Endothelial cell of umbilical vein (primary cell): ENCODE measurements at regions not wholly inside any gene's neighbourhood (a gene's known extent, or its start where the extent isn't known, plus 50 kb on each side); places are given as distances from the start of the nearest gene placed in this dataset.

Source experiments
- BruUV-seq: library from RNA; stranded (reverse); fragments of 400-500 nt; replicated peaks from 2 replicates; lab custom pipeline; 2021; lab: Mats Ljungman, UMichigan
- CTCF ChIA-PET: fragments of 300-600, 350-600 bp; sonication (Branson Sonifier 250); formaldehyde crosslinking; loops from one replicate; lab custom pipeline; 2021; ENCODE audit warnings: antibody characterized with exemption, inconsistent platforms; lab: Charles Lee
- POLR2A ChIA-PET: fragments of 300-600, 350-600 bp; sonication (Branson Sonifier 250); formaldehyde crosslinking; loops from one replicate; lab custom pipeline; 2021; ENCODE audit warnings: antibody characterized with exemption, inconsistent platforms; lab: Charles Lee
- DNase-seq: peaks from one replicate; pipeline ENCODE4 v3.0.0-alpha.2; 2011; ENCODE audit warnings: low read depth, low spot score
- FAIRE-seq: peaks from 2 replicates; lab custom pipeline; 2011; peaks lifted over from hg19 to GRCh38; lab: Jason Lieb, UNC
- H2AFZ ChIP-seq: 2 replicates; pipeline ENCODE4 v1.6.0; 2012; ENCODE audit warnings: low read depth, low read length, control low read depth, inconsistent platforms
- H3K27ac ChIP-seq: 2 replicates; pipeline ENCODE4 v1.5.1; 2011; ENCODE audit warnings: low read depth, mild to moderate bottlenecking, control low read depth, low read length, moderate library complexity; ENCODE audit not compliant: insufficient read depth
- H3K27me3 ChIP-seq, 2 experiments: 2 replicates each; pipeline versions ENCODE4 v1.6.0 to v1.6.1; 2011; ENCODE audit warnings: low read length in 2 of 2, mixed read lengths in 1 of 2; ENCODE audit not compliant: control insufficient read depth in 2 of 2, insufficient read depth in 2 of 2
- H3K36me3 ChIP-seq, 2 experiments: 2 replicates in 1 of 2; 3 replicates in 1 of 2; pipeline ENCODE4 v1.5.1; 2011; ENCODE audit warnings: low read length in 2 of 2, mild to moderate bottlenecking in 1 of 2, moderate library complexity in 1 of 2; ENCODE audit not compliant: control insufficient read depth in 2 of 2, insufficient read depth in 2 of 2; ENCODE audit errors: extremely low read depth in 1 of 2
- H3K4me1 ChIP-seq: 3 replicates; pipeline ENCODE4 v1.5.1; 2011; ENCODE audit warnings: mild to moderate bottlenecking, low read length; ENCODE audit not compliant: control insufficient read depth, insufficient read depth; ENCODE audit errors: extremely low read depth
- H3K4me2 ChIP-seq: 2 replicates; pipeline ENCODE4 v1.6.1; 2011; ENCODE audit warnings: low read length, control low read depth, mixed read lengths; ENCODE audit not compliant: insufficient read depth
- H3K4me3 ChIP-seq, 3 experiments: fragments of 200-600 bp in 1 of 3; sonication (generic), shearing (Covaris generic) in 1 of 3; replicated peaks in 1 of 3; 2 replicates each; pipeline ENCODE4 v1.5.1; 2011 to 2016; ENCODE audit warnings: control low read depth in 3 of 3, low read length in 3 of 3, mild to moderate bottlenecking in 2 of 3, inconsistent platforms in 1 of 3, low read depth in 1 of 3, moderate library complexity in 1 of 3; ENCODE audit not compliant: insufficient read depth in 1 of 3
- H3K79me2 ChIP-seq: 2 replicates; pipeline ENCODE4 v1.6.0; 2012; ENCODE audit warnings: low read length, inconsistent platforms; ENCODE audit not compliant: control insufficient read depth, insufficient read depth
- H3K9ac ChIP-seq: replicated peaks from 2 replicates; pipeline ENCODE3; 2011; ENCODE audit warnings: low read length, control low read depth; ENCODE audit not compliant: insufficient read depth; ENCODE audit errors: extremely low read depth
- H3K9me1 ChIP-seq: replicated peaks from 3 replicates; pipeline ENCODE4 v1.6.0; 2011; ENCODE audit warnings: mild to moderate bottlenecking, low read length; ENCODE audit not compliant: control insufficient read depth, insufficient read depth; ENCODE audit errors: extremely low read depth
- H3K9me3 ChIP-seq: replicated peaks from 2 replicates; pipeline ENCODE4 v1.5.1; 2012; ENCODE audit warnings: low read length, inconsistent platforms; ENCODE audit not compliant: control insufficient read depth, insufficient read depth
- H4K20me1 ChIP-seq: replicated peaks from 2 replicates; pipeline ENCODE3; 2011; ENCODE audit warnings: mild to moderate bottlenecking, low read length; ENCODE audit not compliant: control insufficient read depth, insufficient read depth; ENCODE audit errors: extremely low read depth
- CTCF ChIP-seq, 2 donors: IDR thresholded peaks; 1 replicate in 1 of 2; 2 replicates in 1 of 2; pipeline ENCODE4 v1.5.1; 2011; ENCODE audit warnings: low read length in 2 of 2, mild to moderate bottlenecking in 2 of 2, moderate library complexity in 2 of 2, control low read depth in 1 of 2, inconsistent platforms in 1 of 2, low read depth in 1 of 2; ENCODE audit not compliant: insufficient read depth in 1 of 2; ENCODE audit errors: extremely low read depth in 1 of 2
- EZH2 ChIP-seq: IDR thresholded peaks from 2 replicates; pipeline ENCODE4 v1.6.1; 2012; ENCODE audit warnings: borderline replicate concordance, low read depth, mild to moderate bottlenecking, moderate library complexity, low read length, inconsistent platforms; ENCODE audit not compliant: severe bottlenecking
- FOS ChIP-seq: IDR thresholded peaks from 2 replicates; pipeline ENCODE4 v1.6.1; 2011; ENCODE audit warnings: mild to moderate bottlenecking, low read length, moderate library complexity, borderline replicate concordance; ENCODE audit not compliant: insufficient read depth
- GATA2 ChIP-seq: IDR thresholded peaks from 2 replicates; pipeline ENCODE4 v1.7.0; 2011; ENCODE audit warnings: low read depth, mild to moderate bottlenecking, moderate library complexity, mixed read lengths, low read length; ENCODE audit not compliant: insufficient read length, insufficient read depth
- JUN ChIP-seq: IDR thresholded peaks from 2 replicates; pipeline ENCODE4 v1.6.1; 2011; ENCODE audit warnings: borderline replicate concordance, low read depth; ENCODE audit not compliant: insufficient read length, insufficient read depth
- MAX ChIP-seq: IDR thresholded peaks from 2 replicates; pipeline ENCODE4 v1.6.1; 2011; ENCODE audit not compliant: insufficient read depth, insufficient read length
- MYC ChIP-seq: IDR thresholded peaks from one replicate; pipeline ENCODE4 v1.6.1; 2011; ENCODE audit warnings: mild to moderate bottlenecking, low read depth, low read length
- POLR2A ChIP-seq: IDR thresholded peaks from 2 replicates; pipeline ENCODE4 v1.6.1; 2012; ENCODE audit warnings: low read depth, mild to moderate bottlenecking, control low read depth, low read length
- POLR2AphosphoS5 ChIP-seq: IDR thresholded peaks from 2 replicates; pipeline ENCODE4 v1.6.1; 2012; ENCODE audit warnings: low read depth, mild to moderate bottlenecking, control low read depth, low read length, moderate library complexity; ENCODE audit not compliant: insufficient read depth
- dilution Hi-C: fragments of 300-500 bp; cut with MboI; formaldehyde crosslinking; loops from one replicate; pipeline ENCODE4 v1.15.0; 2019; ENCODE audit warnings: low sequenced_read_pairs; ENCODE audit not compliant: extremely low pct_ligation_motif_present
- intact Hi-C: fragments of 100-400 bp; cut with micrococcal nuclease; formaldehyde crosslinking; loops from one replicate; pipeline ENCODE4 v1.10.0; 2022

GRCh38 chr14:30297876-30298795 is 260.8 kb upstream of the G2E3 start:
- TF ChIP-seq CTCF (IDR thresholded peaks at IDR 0.05; ENCODE audit: extremely low read depth in 1 of 2, insufficient read depth in 1 of 2, low read depth in 1 of 2, low read length in 2 of 2): no peak
- no peak for TF ChIP-seq FOS
- TF ChIP-seq POLR2AphosphoS5: no peak
- no peak for TF ChIP-seq POLR2A
- no peak for TF ChIP-seq JUN
- TF ChIP-seq EZH2: no peak
- TF ChIP-seq MYC: no peak
- no peak for TF ChIP-seq GATA2
- no peak for TF ChIP-seq MAX
- no peaks in the 10 kb centered on the region for H4K20me1 ChIP-seq
- H3K36me3 ChIP-seq: no peaks in the 10 kb centered on the region
- no peak overlapping the region for H2AFZ ChIP-seq
- no peak overlapping the region for H3K4me3 ChIP-seq
- H3K27me3 ChIP-seq: peaks cover 0 to 3% of the 10 kb centered on the region in 2 experiments
- BruUV-seq: no TSS peak
- no peaks in the 10 kb centered on the region for H3K9me3 ChIP-seq
- H3K4me1 ChIP-seq: no peaks in the 10 kb centered on the region
- CTCF ChIA-PET: interaction anchor here (1.3 to 1.8 kb wide), 3 partner anchors 10 to 28 kb away, joined by 3 to 9 read pairs (median 3); no protein-coding TSS in a partner anchor
- H3K27ac ChIP-seq: no peak overlapping the region
- intact Hi-C loops: no loop called here
- H3K79me2 ChIP-seq: no peaks in the 10 kb centered on the region
- no peak for FAIRE-seq
- H3K9ac ChIP-seq: no peak overlapping the region
- dilution Hi-C loops: no loop called here
- POLR2A ChIA-PET: no interaction called here
- H3K4me2 ChIP-seq: no peak overlapping the region
- DNase-seq: no peak
- H3K9me1 ChIP-seq: no peaks in the 10 kb centered on the region
